HG03280 (cell line): ENCODE measurements at regions not wholly inside any gene's neighbourhood (a gene's known extent, or its start where the extent isn't known, plus 50 kb on each side); places are given as distances from the start of the nearest gene placed in this dataset.
A peak's percentile ranks its signal among the peaks of the same experiment; 100 is the strongest.
"Not testable (repeated sequence)": the region's sequence is repeated elsewhere in the genome, so short reads cannot be mapped to it uniquely, and the experiment has no call there.

ENCODE experiments used
- ATAC-seq: cut with Tn5 transposase; IDR thresholded peaks from one replicate; pipeline ENCODE4 v1.9.1; 2021; ENCODE audit warnings: mild to moderate bottlenecking, moderate library complexity; ENCODE audit not compliant: unreplicated experiment

GRCh38 chr10:37576154-37576553 lies 281.3 kb downstream of the ZNF248 start:
- no peak for ATAC-seq

DNA sequence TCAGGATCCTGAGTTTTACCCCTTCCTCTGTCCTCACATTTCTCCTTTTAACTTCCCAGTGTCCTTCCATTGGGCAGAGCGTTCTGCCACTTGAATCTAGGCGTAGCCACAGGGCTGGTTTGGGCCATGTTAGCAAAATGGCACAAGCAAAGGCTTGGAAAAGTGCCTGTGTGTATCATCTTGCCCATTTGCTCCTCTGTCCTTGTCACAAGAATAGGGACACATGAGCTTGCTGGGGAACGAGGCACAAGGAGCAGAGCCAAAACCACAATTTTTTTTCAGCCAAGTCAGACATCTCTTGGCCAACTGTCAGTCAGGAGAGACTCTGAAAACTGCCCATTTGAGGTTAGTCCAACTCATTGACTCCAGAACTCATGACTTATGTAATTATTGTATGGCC lies 285.2 kb downstream of the ZNF248 start:
- ATAC-seq, result no peak

DNA sequence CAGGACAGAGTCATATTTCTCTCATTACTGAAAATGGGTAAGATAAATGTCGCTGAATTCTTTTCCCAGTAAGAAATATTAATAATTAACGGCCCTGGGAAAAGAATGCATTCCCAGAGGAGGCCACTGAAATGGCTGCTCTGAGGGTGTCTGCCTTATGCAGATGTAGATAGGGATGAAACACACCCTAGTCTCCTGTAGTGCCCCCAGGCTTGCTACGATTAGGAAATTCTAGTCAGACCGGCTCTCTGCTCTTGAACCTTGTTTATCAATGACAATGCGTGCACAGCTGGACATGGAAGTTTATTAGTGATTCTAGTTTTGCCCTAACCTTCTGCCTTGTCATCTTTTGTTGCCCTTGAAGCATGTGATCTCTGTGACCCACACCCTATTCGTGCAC lies 291.1 kb downstream of the ZNF248 start:
- ATAC-seq, result no peak

DNA sequence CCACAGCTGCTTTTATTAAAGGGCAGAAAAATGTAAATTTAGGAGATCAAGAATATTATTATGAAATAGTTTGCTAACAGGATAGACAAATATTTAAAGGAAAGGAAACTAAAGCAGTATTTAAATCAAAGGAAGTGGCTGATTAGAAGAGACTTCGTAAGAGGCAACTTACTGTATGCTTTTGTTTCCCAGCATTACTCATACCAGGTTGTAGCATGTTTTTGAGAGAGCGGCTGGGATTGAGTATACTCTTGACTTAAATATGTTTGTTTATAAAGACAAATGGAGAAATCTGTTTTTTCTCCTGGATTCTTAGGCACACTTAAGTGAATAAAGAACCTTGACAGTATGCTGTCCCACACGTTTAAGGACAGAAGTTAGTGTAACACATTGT lies 293.7 kb downstream of the ZNF248 start:
- no peak for ATAC-seq

GRCh38 chr10:37563107-37563714 lies 294.2 kb downstream of the ZNF248 start:
- ATAC-seq, result no peak

DNA sequence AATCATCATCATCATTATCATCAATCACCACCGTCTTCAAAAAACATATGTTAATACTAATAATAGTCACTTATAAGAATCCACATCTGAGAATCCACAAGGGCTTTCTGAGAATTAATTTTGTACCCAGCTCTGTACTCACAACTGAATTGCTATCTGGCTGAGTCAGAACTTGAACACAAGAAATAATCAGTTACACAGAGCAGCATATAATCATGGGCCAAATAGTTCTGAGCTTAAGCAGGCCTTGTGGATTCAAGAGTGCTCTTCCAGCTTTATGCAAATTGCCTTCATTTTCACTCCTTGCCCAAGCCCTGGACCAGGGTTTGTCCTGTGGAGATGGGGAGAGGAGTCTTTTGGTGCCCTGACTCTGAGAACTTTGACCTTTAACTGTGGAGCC lies 304.5 kb downstream of the ZNF248 start:
- ATAC-seq, result no peak

- no peak for ATAC-seq
Observed at GRCh38 chr10:37549054-37549453, 308.4 kb downstream of the ZNF248 start.

GRCh38 chr10:37535459-37536246 lies 321.8 kb downstream of the ZNF248 start:
- no peak for ATAC-seq

DNA sequence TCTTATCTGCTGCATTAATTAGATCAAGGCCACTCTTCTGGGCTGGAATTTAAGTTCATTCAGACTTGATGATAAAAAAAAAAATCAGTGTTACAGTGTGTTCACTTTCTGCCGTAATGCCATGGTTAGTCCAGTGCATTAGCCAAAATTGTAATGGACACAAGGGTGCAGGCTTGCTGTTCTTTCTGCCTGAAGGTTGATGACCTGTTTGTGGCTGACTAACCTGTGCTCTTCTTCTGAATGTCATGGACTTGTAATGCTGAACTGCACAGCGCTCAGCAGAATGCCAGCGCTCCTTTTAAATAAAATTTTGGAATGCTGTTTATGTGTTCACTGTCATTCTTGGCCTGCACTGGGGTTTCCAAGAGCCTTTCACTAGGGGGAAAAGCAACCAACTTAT lies 323.2 kb downstream of the ZNF248 start:
- no peak for ATAC-seq

GRCh38 chr10:37525410-37525809 lies 332.0 kb downstream of the ZNF248 start:
- not testable (repeated sequence) for ATAC-seq

GRCh38 chr10:37520488-37520887 lies 336.9 kb downstream of the ZNF248 start:
- no peak for ATAC-seq

DNA sequence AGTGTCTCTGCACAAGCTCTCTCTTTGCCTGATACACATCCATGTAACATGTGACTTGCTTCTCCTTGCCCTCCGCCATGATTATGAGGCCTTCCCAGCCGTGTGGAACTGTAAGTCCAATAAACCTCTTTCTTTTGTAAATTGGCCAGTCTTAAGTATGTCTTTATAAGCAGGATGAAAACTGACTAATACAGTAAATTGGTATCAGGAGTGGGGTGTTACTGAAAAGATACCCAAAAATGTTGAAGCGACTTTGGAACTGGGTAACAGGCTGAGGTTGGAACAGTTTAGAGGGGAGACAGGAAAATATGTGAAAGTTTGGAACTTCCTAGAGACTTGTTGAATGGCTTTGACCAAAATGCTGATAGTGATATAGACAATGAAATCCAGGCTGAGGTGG lies 346.9 kb downstream of the ZNF248 start:
- not testable (repeated sequence) for ATAC-seq

DNA sequence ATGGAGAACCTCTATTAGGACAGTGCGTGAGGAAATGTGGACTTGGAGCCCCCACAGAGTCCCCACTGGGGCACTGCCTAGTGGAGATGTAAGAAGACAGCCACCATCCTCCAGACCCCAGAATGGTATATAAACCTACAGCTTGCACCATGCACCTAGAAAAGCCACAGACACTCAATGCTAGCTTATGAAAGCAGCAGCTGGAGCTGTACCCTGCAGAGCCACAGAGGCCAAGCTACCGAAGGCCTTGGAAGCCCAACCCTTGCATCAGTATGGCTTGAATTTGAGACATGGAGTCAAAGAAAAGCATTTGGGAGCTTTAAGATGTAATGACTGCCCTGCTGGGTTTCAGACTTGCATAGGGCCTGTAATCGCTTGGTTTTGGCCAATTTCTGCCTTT lies 361.3 kb downstream of the ZNF248 start:
- ATAC-seq, result peak; percentile 17

DNA sequence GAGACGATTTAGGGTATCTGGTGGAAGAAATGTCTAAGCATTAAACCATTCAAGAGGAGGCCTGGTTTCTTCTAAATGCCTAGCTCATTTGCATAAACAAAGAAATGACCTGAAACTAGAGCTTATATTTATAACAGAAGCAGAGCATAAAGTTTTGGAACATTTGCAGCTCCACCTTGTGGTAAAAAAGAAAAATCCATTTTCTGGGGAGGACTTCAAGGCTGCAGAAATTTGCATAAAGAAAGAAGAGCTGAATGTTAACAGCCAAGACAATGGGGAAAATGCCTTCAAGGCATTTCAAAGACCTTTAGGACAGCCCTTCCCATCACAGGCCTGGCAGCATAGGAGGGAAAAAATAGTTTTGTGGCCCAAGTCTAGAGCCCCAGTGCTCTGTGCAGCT lies 362.0 kb downstream of the ZNF248 start:
- ATAC-seq, result peak; percentile 64

DNA sequence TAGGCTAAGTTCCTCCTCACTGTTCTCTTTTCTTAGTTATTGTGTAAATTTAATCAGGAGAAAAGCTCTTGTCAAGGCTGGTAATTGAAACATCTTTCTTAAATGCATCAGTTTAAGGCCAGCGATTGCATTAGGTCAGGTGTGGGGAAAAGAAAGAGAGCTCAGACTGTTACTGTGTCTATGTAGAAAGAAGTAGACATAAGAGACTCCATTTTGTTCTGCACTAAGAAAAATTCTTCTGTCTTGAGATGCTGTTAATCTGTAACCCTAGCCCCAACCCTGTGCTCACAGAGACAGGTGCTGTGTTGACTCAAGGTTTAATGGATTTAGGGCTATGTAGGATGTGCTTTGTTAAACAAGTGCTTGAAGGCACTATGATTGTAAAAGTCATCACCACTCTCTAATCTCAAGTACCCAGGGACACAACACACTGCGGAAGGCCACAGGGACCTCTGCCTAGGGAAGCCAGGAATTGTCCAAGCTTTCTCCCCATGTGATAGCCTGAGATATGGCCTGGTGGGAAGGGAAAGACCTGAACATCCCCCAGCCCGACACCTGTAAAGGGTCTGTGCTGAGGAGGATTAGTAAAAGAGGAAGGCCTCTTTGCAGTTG lies 364.1 kb downstream of the ZNF248 start:
- not testable (repeated sequence) for ATAC-seq

DNA sequence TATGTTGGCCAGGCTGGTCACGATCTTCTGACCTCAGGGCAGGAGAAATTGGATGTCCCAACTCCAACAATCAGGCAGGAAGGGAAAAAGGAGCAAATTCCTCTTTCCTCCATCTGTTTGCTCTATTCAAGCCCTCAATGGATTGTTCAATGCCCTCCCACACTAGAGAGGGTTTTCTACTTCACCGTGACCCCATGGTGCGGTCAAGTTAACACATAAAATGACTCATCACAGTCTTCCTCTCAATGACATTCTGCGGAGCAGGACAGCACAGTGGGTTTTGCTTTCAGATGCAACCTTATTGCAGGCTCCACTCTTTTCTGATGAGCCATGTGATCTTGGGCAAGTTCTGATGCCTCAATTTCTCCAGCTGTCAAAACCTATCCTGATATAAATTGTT lies 364.9 kb downstream of the ANKRD30A start:
- peak; percentile 94 for ATAC-seq

GRCh38 chr10:37489658-37490003 lies 364.2 kb downstream of the ANKRD30A start:
- no peak for ATAC-seq

DNA sequence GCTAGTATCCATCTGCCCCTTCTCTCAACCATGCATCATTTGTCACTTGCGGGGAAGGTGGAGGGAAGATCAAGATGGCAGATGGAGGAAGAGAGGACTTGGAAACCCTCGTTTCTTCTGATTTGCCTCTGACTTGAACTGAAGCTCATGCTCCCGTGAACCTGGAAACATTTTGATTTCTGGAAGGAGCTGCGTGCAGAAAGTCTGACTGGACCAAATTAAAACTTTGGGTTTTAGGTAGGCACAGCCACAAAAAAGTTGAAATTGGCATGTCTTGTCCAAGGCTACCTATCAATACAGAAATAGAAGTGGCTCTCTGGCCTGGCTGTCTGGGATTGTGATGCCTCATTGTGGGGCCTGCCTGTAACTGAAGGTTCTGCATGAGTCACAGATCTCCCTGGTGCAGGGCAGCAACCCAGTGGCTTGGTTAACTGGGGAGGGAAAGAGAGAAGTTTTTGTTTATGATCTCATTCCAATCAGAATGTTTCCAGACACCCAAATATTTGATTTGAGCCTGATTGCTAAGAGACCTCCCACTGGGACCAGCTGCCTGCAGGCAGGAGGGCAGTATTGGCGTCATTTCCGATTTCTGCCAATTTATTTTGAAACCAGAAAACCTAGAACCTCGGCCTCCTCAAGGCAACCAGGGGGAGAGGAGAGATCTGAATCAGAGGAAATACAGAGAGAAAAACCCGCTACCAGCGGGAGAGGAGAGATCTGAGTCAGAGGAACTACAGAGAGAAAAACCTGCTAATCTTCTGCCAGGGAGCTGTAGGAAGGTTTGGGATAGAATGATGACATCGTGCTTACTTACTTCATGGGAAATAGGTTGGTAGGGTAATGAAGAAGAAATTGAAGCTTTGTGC lies 363.6 kb downstream of the ANKRD30A start:
- peak; percentile 68 for ATAC-seq

DNA sequence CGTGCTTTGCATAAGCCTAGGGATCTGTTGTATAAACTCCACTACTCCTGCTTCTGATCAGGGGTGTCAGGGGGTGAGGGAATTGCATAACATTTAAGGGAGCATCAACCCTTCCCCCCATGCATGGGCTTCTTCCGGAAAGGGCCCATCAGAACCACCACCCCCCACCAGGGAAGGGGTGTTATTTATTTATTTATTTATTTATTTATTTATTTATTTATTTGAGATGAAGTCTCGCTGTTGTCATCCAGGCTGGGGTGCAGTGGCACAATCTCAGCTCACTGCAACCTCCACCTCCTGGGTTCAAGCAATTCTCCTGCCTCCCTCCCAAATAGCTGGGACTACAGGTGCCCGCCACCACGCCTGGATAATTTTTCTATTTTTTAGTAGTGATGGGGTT lies 355.2 kb downstream of the ANKRD30A start:
- not testable (repeated sequence) for ATAC-seq

DNA sequence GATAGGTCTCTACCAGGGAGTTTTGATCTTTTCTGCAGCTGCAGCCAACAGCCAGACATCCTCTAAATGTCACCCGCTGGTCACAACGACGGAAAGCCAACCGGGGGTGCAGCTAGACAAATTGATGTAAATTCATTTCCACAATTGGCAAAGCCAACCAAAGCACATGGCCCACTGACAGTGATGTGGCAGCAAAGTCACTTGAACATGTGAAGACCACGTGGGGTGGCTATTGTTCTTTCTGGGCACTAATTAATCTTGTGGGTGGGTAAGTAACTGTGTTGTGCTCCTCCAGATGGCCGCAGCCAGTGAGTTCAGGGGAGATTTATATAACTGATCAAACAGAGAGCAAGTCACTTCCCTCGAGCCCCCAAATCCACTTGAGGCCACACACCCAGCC lies 354.1 kb downstream of the ANKRD30A start:
- ATAC-seq, result no peak

- no peak for ATAC-seq
Observed at GRCh38 chr10:37478381-37478780, 353.0 kb downstream of the ANKRD30A start.
